Natural killer cell (primary cell): ENCODE measurements at regions not wholly inside any gene's neighbourhood (a gene's known extent, or its start where the extent isn't known, plus 50 kb on each side); places are given as distances from the start of the nearest gene placed in this dataset.
A peak's percentile ranks its signal among the peaks of the same experiment; 100 is the strongest.

ENCODE experiments used
- ATAC-seq, 3 donors: fragments of 150-1000 bp in 2 of 3; fragments of 200-7000 bp in 1 of 3; cut with Tn5 transposase; 1 replicate in 1 of 3; 2 replicates in 2 of 3; pipeline ENCODE4 v1.10.0; 2021; ENCODE audit warnings: mild to moderate bottlenecking in 2 of 3, moderate library complexity in 2 of 3
- DNase-seq, 2 donors: peaks; one replicate each; pipeline versions ENCODE4 v3.0.0 to v3.0.0-alpha.2; 2013 to 2021; ENCODE audit warnings: mixed read lengths in 1 of 2
- H3K27ac ChIP-seq: one replicate; pipeline ENCODE4 v1.5.1; 2013; ENCODE audit warnings: mild to moderate bottlenecking, low read length
- H3K27me3 ChIP-seq: one replicate; pipeline ENCODE4 v1.6.1; 2013; ENCODE audit warnings: low read length; ENCODE audit not compliant: control insufficient read depth, insufficient read depth
- H3K36me3 ChIP-seq: one replicate; pipeline ENCODE4 v1.6.1; 2013; ENCODE audit warnings: low read length; ENCODE audit not compliant: control insufficient read depth, insufficient read depth
- H3K4me1 ChIP-seq: one replicate; pipeline ENCODE4 v1.6.1; 2013; ENCODE audit warnings: low read length; ENCODE audit not compliant: control insufficient read depth, insufficient read depth
- H3K4me3 ChIP-seq: one replicate; pipeline ENCODE4 v1.5.1; 2013; ENCODE audit warnings: low read length
- H3K9me3 ChIP-seq: one replicate; pipeline ENCODE4 v1.6.1; 2013; ENCODE audit warnings: low read length; ENCODE audit not compliant: control insufficient read depth, insufficient read depth
- H3K27ac Mint-ChIP-seq, 2 donors: one replicate each; pipeline ENCODE4 v1.8.0; 2022; ENCODE audit warnings: mild to moderate bottlenecking in 2 of 2, mixed read lengths in 2 of 2, moderate library complexity in 1 of 2
- H3K27me3 Mint-ChIP-seq, 2 donors: one replicate each; pipeline ENCODE4 v1.8.0; 2022; ENCODE audit warnings: low read depth in 2 of 2, mixed read lengths in 2 of 2
- H3K36me3 Mint-ChIP-seq: one replicate; pipeline ENCODE4 v1.8.0; 2022; ENCODE audit warnings: mixed read lengths
- H3K4me1 Mint-ChIP-seq, 2 donors: one replicate each; pipeline ENCODE4 v1.8.0; 2022; ENCODE audit warnings: mixed read lengths in 2 of 2
- H3K4me3 Mint-ChIP-seq: one replicate; pipeline ENCODE4 v1.8.0; 2022; ENCODE audit warnings: mild to moderate bottlenecking, moderate library complexity, mixed read lengths
- H3K9me3 Mint-ChIP-seq, 2 donors: one replicate each; pipeline ENCODE4 v1.8.0; 2022; ENCODE audit warnings: mixed read lengths in 2 of 2
- CTCF ChIP-seq: fragments of 200-600 bp; IDR thresholded peaks from one replicate; pipeline ENCODE4 v1.8.0; 2022; ENCODE audit warnings: antibody characterized with exemption
- WGBS: methylation state at CpG from one replicate; pipeline ENCODE4 v1.1.7; 2013; ENCODE audit warnings: missing lambda C conversion rate; ENCODE audit not compliant: insufficient coverage; 5-methylcytosine and 5-hydroxymethylcytosine counted together
- intact Hi-C: fragments of 100-400 bp; cut with micrococcal nuclease; formaldehyde crosslinking; loops from one replicate; pipeline ENCODE4 v1.14.2; 2022

- no peaks in the 10 kb centered on the region for H3K9me3 Mint-ChIP-seq
- no peak overlapping the region for H3K4me3 Mint-ChIP-seq
- intact Hi-C loops: no loop called here
- 53% methylated on average over 12 of the region's 13 CpGs for WGBS
- DNase-seq: no peak
- peaks cover 0 to 15% of the 10 kb centered on the region in 2 donors for H3K27me3 Mint-ChIP-seq
- no peak for TF ChIP-seq CTCF
- H3K4me1 Mint-ChIP-seq: peaks cover 5 to 34% of the 10 kb centered on the region in 2 donors
- Histone ChIP-seq H3K4me3 (no peak overlapping the region), H3K27me3 (no peaks in the 10 kb centered on the region), H3K27ac (no peak overlapping the region), H3K4me1 (peaks cover 8% of the 10 kb centered on the region), H3K36me3 (no peaks in the 10 kb centered on the region), H3K9me3 (no peaks in the 10 kb centered on the region)
- ATAC-seq: no peak
- H3K27ac Mint-ChIP-seq: no peak overlapping the region
- H3K36me3 Mint-ChIP-seq: no peaks in the 10 kb centered on the region
These were observed 461.0 kb upstream of the C16orf82 start for GRCh38 chr16:26605626-26606271.

GRCh38 chr16:26606381-26607150 is 460.2 kb upstream of the C16orf82 start:
- no peak overlapping the region for H3K4me3 Mint-ChIP-seq
- H3K36me3 ChIP-seq: no peaks in the 10 kb centered on the region
- no peak for ATAC-seq

GRCh38 chr16:26614237-26614841 is 452.4 kb upstream of the C16orf82 start:
- Mint-ChIP-seq H3K27me3 (peaks cover 0 to 6% of the 10 kb centered on the region in 2 donors), H3K36me3 (no peaks in the 10 kb centered on the region), H3K4me1 (peaks cover 0 to 5% of the 10 kb centered on the region in 2 donors), H3K9me3 (no peaks in the 10 kb centered on the region), H3K4me3 (no peak overlapping the region), H3K27ac (no peak overlapping the region)
- Histone ChIP-seq H3K4me3 (no peak overlapping the region), H3K4me1 (no peaks in the 10 kb centered on the region), H3K36me3 (no peaks in the 10 kb centered on the region), H3K9me3 (no peaks in the 10 kb centered on the region), H3K27ac (no peak overlapping the region), H3K27me3 (no peaks in the 10 kb centered on the region)
- intact Hi-C loops: no loop called here
- WGBS: 40% methylated on average over 7 of the region's 7 CpGs
- ATAC-seq: no peak
- TF ChIP-seq CTCF: no peak
- peak in 1 of 2 donors; percentile 12 for DNase-seq

More at GRCh38 chr16:26606381-26607150, 460.2 kb upstream of the C16orf82 start:
- peaks cover 0 to 15% of the 10 kb centered on the region in 2 donors for H3K27me3 Mint-ChIP-seq
- no peak for TF ChIP-seq CTCF
- H3K9me3 Mint-ChIP-seq: no peaks in the 10 kb centered on the region
- Histone ChIP-seq H3K27ac (no peak overlapping the region), H3K4me3 (no peak overlapping the region), H3K4me1 (peaks cover 7% of the 10 kb centered on the region), H3K27me3 (no peaks in the 10 kb centered on the region), H3K9me3 (no peaks in the 10 kb centered on the region)
- 90% methylated on average over 3 of the region's 3 CpGs for WGBS
- intact Hi-C loops: no loop called here
- peaks cover 3 to 28% of the 10 kb centered on the region in 2 donors for H3K4me1 Mint-ChIP-seq
- no peaks in the 10 kb centered on the region for H3K36me3 Mint-ChIP-seq
- H3K27ac Mint-ChIP-seq: no peak overlapping the region
- DNase-seq: no peak
